Stimulated activated CD4-positive, alpha-beta T cell treated with anti-CD3 and anti-CD28 coated beads, TNF-alpha, amount 100 ng/mL, for 48 hours (primary cell): ENCODE measurements at regions not wholly inside any gene's neighbourhood (a gene's known extent, or its start where the extent isn't known, plus 50 kb on each side); places are given as distances from the start of the nearest gene placed in this dataset.

ENCODE experiments used
- DNase-seq, 3 donors: peaks; one replicate each; pipeline ENCODE4 v3.0.0-alpha.2; 2020; ENCODE audit warnings: low read depth in 3 of 3

- no peak for DNase-seq
These were observed 62.2 kb upstream of the RNF38 start for GRCh38 chr9:36462245-36462644.

DNA sequence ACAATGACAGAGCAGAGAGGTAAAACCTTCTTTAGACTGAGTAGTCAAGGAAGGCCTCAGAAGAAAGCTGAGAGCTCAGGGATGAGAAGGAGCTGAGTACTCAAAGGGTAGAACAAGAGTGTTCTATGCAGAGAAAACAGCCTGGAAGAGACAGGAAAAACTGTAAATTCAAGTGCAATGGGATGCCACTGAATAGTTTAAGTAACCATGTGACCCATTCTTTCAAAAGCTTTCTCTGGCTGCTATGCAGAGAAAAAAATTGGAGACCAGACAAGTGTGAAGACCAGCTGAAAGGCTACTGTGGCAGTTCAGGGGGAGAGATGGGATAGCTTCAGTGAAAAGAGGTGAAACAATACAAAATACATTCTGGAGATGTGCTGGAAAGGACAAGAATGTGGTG lies 61.3 kb upstream of the RNF38 start:
- DNase-seq: no peak

- peak; percentile 45 to 76 (median 55) for DNase-seq
These were observed 58.4 kb upstream of the RNF38 start for GRCh38 chr9:36458430-36458915.

DNA sequence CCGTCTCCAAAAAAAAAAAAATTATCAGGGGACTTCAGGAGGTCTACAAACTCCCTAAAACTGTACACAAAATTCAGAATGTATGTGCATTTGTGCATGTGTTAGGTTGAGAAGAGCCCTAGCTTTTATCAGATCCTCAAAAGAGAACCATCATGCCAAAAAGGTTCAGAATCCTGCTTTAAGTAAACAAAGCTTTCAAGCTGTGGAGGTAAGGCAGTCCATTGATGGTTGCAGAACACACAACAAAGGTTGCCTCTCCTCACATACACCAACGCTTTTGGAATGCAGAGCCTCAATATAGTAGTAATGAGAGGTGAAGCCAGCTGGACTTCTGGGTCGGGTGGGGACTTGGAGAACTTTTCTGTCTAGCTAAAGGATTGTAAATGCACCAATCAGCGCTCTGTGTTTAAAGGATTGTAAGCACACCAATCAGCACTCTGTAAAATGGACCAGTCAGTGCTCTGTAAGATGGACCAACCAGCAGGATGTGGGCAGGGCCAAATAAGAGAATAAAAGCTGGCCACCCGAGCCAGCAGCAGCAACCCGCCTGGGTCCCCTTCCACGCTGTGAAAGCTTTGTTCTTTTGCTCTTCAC lies 57.9 kb upstream of the RNF38 start:
- no peak for DNase-seq

GRCh38 chr9:36456480-36457065 lies 56.5 kb upstream of the RNF38 start:
- no peak for DNase-seq

GRCh38 chr9:36451949-36452348 lies 51.9 kb upstream of the RNF38 start:
- DNase-seq: no peak

GRCh38 chr9:36450110-36450732 lies 50.2 kb upstream of the RNF38 start:
- DNase-seq: no peak
